Activated CD8-positive, alpha-beta T cell treated with anti-CD3 and anti-CD28 coated beads, Interleukin-2, amount 10 ng/mL, durations not matched to agents 7 days and 5 days (primary cell): ENCODE measurements at regions not wholly inside any gene's neighbourhood (a gene's known extent, or its start where the extent isn't known, plus 50 kb on each side); places are given as distances from the start of the nearest gene placed in this dataset.
A peak's percentile ranks its signal among the peaks of the same experiment; 100 is the strongest.
"Not testable (repeated sequence)": the region's sequence is repeated elsewhere in the genome, so short reads cannot be mapped to it uniquely, and the experiment has no call there.

Source experiments
- ATAC-seq: fragments of 150-1000 bp; cut with Tn5 transposase; one replicate; pipeline ENCODE4 v1.10.0; 2021; ENCODE audit warnings: moderate library complexity
- CTCF ChIA-PET: fragments of 350-600 bp; sonication (Branson Sonifier 250); formaldehyde crosslinking; loops from one replicate; lab custom pipeline; 2021; ENCODE audit warnings: antibody characterized with exemption; lab: Charles Lee
- POLR2A ChIA-PET: fragments of 350-600 bp; sonication (Branson Sonifier 250); formaldehyde crosslinking; loops from one replicate; lab custom pipeline; 2021; ENCODE audit warnings: antibody characterized with exemption; lab: Charles Lee
- DNase-seq: peaks from one replicate; pipeline ENCODE4 v3.0.0-alpha.2; 2020
- H3K27ac Mint-ChIP-seq: one replicate; pipeline ENCODE4 v1.8.0; 2021; ENCODE audit warnings: mild to moderate bottlenecking, mixed read lengths
- H3K27me3 Mint-ChIP-seq: one replicate; pipeline ENCODE4 v1.8.0; 2021; ENCODE audit warnings: low read depth, mixed read lengths
- H3K36me3 Mint-ChIP-seq: one replicate; pipeline ENCODE4 v1.8.0; 2021; ENCODE audit warnings: low read depth, mixed read lengths
- H3K4me1 Mint-ChIP-seq: one replicate; pipeline ENCODE4 v1.8.0; 2021; ENCODE audit warnings: low read depth, mixed read lengths
- H3K4me3 Mint-ChIP-seq: one replicate; pipeline ENCODE4 v1.8.0; 2021; ENCODE audit warnings: mild to moderate bottlenecking, mixed read lengths
- H3K9me3 Mint-ChIP-seq: one replicate; pipeline ENCODE4 v1.8.0; 2022; ENCODE audit warnings: mixed read lengths; ENCODE audit not compliant: insufficient read depth

DNA sequence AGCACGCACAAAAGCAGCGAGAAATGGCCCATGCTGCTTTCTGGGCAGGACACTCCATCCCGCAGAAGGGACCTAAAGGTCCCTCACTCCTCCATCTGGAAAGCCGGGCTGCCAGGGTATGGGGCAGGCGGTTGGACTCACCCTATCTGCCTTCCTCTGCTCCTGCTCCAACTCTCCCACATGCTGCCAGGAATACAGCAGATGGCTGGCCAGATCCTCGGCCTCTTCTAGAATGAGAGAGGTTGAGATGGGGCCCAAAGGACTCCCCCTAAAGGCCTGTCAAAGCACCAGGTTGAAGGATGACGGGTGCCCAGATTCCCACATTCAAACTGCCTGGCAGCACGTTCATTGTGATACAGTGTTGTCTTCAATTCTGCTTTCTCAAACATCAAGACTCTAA is 85.1 kb upstream of the C2CD4B start:
- Mint-ChIP-seq H3K4me3 (no peak overlapping the region), H3K27ac (no peak overlapping the region), H3K9me3 (no peaks in the 10 kb centered on the region), H3K27me3 (peaks cover 2% of the 10 kb centered on the region), H3K4me1 (no peaks in the 10 kb centered on the region), H3K36me3 (no peaks in the 10 kb centered on the region)
- CTCF ChIA-PET: no interaction called here
- ATAC-seq: no peak
- POLR2A ChIA-PET: no interaction called here
- DNase-seq: no peak

DNA sequence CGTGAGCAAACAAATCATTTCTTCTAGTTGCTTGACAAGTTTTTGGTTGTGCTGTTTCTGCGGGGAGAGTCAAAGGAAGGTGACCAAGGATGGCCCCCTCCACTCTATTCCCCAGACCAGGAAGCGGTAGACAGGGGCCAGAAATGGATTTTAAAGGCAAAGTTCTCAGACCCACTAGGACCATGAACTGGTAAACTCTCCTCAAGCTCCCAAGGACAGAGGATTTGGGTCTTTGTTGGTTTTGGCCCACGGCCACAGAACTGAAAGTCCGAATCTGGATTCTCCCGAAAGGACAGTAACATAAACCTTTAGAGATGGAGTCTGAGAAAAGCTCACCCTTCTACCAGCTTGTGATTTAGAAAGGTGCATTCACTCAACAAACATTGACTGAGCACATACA is 85.9 kb upstream of the C2CD4B start:
- no peaks in the 10 kb centered on the region for H3K36me3 Mint-ChIP-seq
- ChIA-PET CTCF (no interaction called here), POLR2A (interaction anchor here (0.6 kb wide), 1 partner anchor 174 kb away, joined by 4 read pairs; no protein-coding TSS in a partner anchor)
- H3K4me3 Mint-ChIP-seq: no peak overlapping the region
- H3K9me3 Mint-ChIP-seq: no peaks in the 10 kb centered on the region
- H3K4me1 Mint-ChIP-seq: no peaks in the 10 kb centered on the region
- H3K27me3 Mint-ChIP-seq: peaks cover 2% of the 10 kb centered on the region
- ATAC-seq (no peak), DNase-seq (no peak)
- no peak overlapping the region for H3K27ac Mint-ChIP-seq

DNA sequence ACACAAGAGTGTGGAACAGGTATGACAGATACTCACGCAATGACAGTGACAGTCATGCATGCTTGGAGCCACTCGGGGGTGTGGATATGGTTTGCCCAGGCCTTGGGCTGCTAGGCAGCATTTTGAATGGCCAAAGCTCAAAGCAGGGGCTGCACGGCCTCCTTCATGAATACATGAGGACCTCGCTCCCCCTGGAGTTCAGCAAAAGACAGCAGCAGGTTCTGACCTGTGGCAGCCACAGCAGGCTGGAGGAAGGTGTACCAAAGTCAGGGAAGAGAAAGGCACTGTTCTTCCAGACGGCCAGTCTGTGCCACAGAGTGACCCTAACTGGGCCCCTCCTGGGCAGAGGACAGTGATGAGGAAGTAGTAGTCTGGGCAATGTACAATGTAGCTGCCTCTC is 88.2 kb upstream of the C2CD4B start:
- no peak for ATAC-seq
- CTCF ChIA-PET: interaction anchor here (0.6 to 2.5 kb wide), 14 partner anchors 8 to 1513 kb away, joined by 3 to 11 read pairs (median 4); no protein-coding TSS in a partner anchor
- Mint-ChIP-seq H3K4me1 (no peaks in the 10 kb centered on the region), H3K9me3 (no peaks in the 10 kb centered on the region), H3K4me3 (no peak overlapping the region), H3K27me3 (peaks cover 2% of the 10 kb centered on the region), H3K36me3 (no peaks in the 10 kb centered on the region), H3K27ac (no peak overlapping the region)
- DNase-seq: no peak
- POLR2A ChIA-PET: no interaction called here

DNA sequence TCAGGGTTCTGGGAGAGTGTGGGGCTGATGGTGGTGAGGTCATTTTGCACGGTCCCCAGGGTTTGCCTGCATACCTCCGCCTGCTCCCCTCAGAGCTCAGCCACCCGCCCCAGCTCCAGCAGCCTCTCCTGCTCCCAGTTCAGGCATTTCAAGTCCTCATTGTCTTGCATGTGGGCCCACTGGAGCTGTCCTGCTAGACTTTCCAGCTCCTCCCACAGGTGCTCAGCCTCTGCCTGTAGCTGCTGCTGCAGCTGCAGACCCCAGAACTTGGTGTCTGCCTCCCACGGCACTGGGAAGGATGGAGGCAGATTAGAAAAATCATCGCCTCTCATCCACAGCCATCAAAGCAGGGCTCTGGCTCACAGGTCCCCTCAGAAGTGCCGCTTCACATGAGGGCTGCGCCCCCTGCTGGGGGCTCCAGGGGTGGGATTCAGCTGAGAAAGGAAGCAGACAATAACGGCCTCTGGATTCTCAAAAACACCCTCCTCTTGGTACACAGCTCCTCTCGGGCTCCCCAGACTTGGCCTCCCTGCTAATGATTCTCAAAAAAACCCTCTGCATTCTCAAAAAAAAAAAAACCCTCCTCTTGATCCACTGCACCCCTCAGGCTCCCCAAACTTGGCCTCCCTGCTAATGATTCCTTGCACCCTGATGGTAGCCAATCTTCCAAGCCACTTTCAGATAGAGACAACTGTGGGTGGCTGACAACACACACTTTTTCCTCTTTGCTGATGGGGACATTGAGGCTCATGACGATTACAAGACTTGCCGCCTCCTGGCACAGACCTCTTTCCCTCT is 89.3 kb upstream of the C2CD4B start:
- ChIA-PET CTCF (interaction anchor here (0.6 to 2.5 kb wide), 25 partner anchors 9 to 1512 kb away, joined by 3 to 11 read pairs (median 4); partner anchors contain the start of gene VPS13C), POLR2A (no interaction called here)
- H3K27me3 Mint-ChIP-seq: peaks cover 2% of the 10 kb centered on the region
- H3K27ac Mint-ChIP-seq: no peak overlapping the region
- H3K4me3 Mint-ChIP-seq: no peak overlapping the region
- no peaks in the 10 kb centered on the region for H3K4me1 Mint-ChIP-seq
- DNase-seq: peak; percentile 72
- no peaks in the 10 kb centered on the region for H3K36me3 Mint-ChIP-seq
- peak; percentile 69 for ATAC-seq
- no peaks in the 10 kb centered on the region for H3K9me3 Mint-ChIP-seq

DNA sequence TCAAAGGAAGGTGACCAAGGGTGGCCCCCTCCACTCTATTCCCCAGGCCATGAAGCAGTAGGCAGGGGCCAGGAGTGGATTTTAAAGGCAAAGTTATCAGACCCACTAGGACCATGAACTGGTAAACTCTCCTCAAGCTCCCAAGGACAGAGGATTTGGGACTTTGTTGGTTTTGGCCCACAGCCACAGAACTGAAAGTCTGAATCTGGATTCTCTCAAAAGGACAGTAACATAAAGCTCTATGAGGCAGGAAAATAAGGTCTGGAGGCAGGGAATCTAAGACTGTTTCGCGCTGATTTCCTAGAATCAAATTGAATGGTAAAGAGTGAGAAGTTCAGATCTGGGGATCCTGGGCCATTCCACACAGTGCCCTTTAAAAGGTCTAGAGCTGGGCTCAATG is 91.3 kb upstream of the C2CD4B start:
- H3K36me3 Mint-ChIP-seq: not testable (repeated sequence)

DNA sequence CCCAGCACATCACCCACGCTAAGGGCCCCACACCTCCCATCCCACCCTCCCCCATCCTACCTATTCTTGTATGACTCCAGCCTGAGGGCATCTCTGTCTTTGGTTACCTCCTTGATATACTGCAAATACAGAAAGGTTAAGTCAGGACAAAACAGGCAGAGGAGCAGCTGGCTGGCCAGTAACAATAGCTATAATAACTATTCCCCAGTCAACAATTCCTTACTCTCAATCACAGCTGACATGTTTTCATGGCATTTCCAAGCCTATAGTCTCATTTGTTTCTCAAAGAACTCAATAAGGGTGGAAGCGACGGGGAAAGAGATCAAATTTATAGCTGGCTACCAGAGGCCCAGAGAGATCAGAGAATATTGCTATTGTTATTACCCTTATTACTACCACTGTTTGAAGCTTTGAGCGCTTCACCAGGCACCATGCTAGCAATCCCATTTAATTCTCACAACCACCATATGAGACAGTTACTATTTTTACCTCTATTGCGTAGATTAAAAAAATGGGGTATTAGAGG is 93.0 kb upstream of the C2CD4B start:
- H3K27ac Mint-ChIP-seq: no peak overlapping the region

More for the DNA sequence above, 91.3 kb upstream of the C2CD4B start:
- CTCF ChIA-PET: interaction anchor here (0.6 kb wide), 1 partner anchor 50 kb away, joined by 3 read pairs; no protein-coding TSS in a partner anchor
- H3K27ac Mint-ChIP-seq, H3K4me3 Mint-ChIP-seq, ATAC-seq, H3K9me3 Mint-ChIP-seq, H3K4me1 Mint-ChIP-seq, H3K27me3 Mint-ChIP-seq, POLR2A ChIA-PET, DNase-seq: not testable (repeated sequence)

DNA sequence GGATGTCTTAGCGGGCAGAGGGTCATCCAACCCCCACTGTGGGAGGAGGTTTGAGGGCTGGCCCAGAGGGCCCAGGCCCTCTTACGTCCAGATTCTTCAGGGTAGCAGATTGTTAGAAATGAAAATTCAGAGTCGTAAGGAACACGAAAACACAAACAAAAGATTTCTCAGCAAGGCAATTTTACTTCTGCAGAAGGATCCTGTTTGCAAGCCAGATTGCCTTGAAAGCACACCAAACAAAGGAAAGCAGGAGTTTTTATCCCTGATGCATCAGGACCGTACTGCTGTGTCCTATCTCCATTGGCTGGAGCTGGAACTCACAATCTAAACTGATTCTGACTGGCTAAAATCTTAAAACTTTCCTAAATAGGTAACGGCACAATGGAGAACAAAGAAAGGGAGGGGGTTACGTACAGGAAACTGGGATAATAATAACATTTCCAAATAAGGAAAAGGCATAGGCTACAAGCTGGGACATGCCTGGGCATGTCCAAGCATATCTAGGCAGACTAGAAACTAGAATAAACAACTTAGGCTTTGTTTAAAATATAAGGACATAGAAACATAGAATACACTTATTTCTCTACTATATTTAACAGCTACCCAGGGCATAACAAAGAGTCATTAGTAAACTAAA is 97.3 kb upstream of the C2CD4B start:
- Mint-ChIP-seq H3K27me3 (no peaks in the 10 kb centered on the region), H3K36me3 (peaks cover 2% of the 10 kb centered on the region), H3K27ac (no peak overlapping the region), H3K4me3 (no peak overlapping the region), H3K9me3 (peaks cover 17% of the 10 kb centered on the region), H3K4me1 (no peaks in the 10 kb centered on the region)
- CTCF ChIA-PET: no interaction called here
- POLR2A ChIA-PET: no interaction called here
- DNase-seq (no peak), ATAC-seq (no peak)

More for the DNA sequence above, 93.0 kb upstream of the C2CD4B start:
- ChIA-PET POLR2A (no interaction called here), CTCF (no interaction called here)
- H3K9me3 Mint-ChIP-seq: peaks cover 16% of the 10 kb centered on the region
- DNase-seq: no peak
- H3K27me3 Mint-ChIP-seq: no peaks in the 10 kb centered on the region
- H3K4me1 Mint-ChIP-seq: no peaks in the 10 kb centered on the region
- no peak for ATAC-seq
- no peak overlapping the region for H3K4me3 Mint-ChIP-seq
- H3K36me3 Mint-ChIP-seq: peaks cover 2% of the 10 kb centered on the region

DNA sequence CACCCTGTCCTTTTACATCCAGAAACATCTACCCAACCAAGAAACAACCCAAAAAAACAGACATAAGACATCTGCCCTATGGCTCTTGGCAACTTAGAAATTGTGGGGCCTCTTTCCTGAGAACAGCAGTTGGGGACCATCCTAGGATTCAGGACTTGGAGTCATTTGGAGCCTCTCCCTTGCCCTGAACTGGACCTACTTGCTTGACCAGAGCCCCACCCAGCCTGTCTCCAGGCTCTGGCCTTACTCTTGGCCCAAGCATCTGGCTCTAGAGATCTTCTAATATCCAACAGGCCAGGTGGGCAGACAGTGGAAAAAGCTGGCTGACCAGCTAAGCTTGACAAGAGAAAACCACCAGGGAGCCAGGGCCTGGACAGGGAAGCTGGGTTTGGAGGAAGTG is 99.1 kb upstream of the C2CD4B start:
- Mint-ChIP-seq H3K9me3 (peaks cover 26% of the 10 kb centered on the region), H3K27ac (no peak overlapping the region), H3K4me3 (no peak overlapping the region), H3K4me1 (no peaks in the 10 kb centered on the region), H3K36me3 (peaks cover 2% of the 10 kb centered on the region), H3K27me3 (no peaks in the 10 kb centered on the region)
- DNase-seq: no peak
- no peak for ATAC-seq
- ChIA-PET POLR2A (no interaction called here), CTCF (no interaction called here)

DNA sequence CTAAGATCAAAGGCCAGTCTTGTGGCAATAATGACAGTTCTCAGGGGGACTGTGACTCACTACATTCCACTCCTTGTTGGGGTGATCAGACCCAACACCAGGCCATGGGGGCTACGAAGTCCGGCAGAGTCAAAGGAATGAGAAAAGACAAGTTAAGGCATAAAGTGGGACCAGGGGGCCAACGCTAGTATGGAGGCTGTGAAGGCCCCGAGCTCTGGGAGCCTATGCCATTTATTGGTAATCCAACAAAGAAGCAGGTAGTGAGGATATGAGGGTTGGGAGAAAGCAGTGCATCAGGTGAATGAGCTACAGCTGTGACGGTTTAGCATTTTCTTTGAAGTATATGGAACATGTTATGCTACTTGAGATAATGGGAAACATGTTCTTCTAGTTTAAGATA is 104.4 kb upstream of the C2CD4B start:
- Mint-ChIP-seq H3K4me3 (no peak overlapping the region), H3K27me3 (no peaks in the 10 kb centered on the region), H3K36me3 (no peaks in the 10 kb centered on the region), H3K4me1 (no peaks in the 10 kb centered on the region), H3K27ac (no peak overlapping the region), H3K9me3 (peaks cover 19% of the 10 kb centered on the region)
- POLR2A ChIA-PET: no interaction called here
- DNase-seq (no peak), ATAC-seq (no peak)
- CTCF ChIA-PET: no interaction called here

DNA sequence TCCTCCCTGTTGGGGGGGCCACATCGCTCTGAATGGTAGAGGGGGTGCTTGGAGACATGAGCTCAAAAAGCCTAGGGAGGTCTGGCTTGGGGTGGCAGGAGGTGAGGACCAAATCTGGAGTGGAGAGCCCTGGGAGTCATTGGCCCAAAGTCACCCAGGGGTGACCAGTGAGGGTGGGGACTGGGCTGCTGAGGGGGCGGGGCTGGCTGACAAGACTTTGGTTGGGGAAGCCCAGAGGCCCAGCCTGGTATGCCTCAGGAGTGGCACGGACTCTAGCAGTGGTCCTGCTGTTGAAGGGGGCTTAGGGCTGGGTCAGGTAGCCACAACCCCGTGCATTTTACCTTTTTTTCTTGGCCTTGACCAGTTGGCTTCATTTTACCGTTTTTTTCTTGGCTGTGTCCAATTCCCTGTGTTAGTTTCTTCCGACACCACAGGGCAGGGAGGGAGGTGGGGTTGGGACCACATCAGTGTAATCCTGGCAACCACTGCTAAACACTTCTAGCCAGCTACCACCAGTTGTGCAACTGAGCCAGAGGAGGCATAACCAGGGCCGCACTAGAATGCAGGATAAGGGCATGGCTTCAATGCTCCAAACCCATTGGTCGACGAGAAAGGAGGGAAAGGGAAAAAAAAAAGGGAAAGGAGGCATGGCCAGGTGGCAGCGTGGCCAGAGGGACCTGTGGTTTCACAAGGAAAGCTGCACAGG is 105.3 kb upstream of the C2CD4B start:
- peaks cover 19% of the 10 kb centered on the region for H3K9me3 Mint-ChIP-seq

DNA sequence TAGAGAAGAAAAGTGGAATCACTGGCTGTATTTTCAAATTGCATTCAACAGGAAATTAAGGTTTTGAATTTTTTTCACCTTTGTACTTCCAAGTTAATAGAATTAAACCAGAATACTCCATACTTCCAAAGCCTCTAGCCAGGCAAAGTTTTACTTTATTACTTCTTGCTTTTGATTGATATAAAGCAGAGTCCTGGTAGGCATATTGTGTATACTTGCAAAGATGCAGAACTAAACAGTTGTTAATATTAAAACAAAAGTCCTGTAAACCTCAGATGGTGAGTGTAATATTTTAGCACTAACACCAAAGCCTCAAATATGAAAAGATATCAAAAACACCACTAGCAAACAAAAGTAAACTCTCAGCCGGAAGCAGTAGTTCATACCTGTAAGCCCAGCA is 107.2 kb upstream of the C2CD4B start:
- ChIA-PET POLR2A (no interaction called here), CTCF (no interaction called here)
- Mint-ChIP-seq H3K27me3 (peaks cover 9% of the 10 kb centered on the region), H3K36me3 (no peaks in the 10 kb centered on the region), H3K4me3 (no peak overlapping the region), H3K27ac (no peak overlapping the region), H3K4me1 (no peaks in the 10 kb centered on the region), H3K9me3 (peaks cover 19% of the 10 kb centered on the region)
- DNase-seq (no peak), ATAC-seq (no peak)

More for the DNA sequence above, 105.3 kb upstream of the C2CD4B start:
- ATAC-seq: no peak
- Mint-ChIP-seq H3K27me3 (peaks cover 2% of the 10 kb centered on the region), H3K4me1 (no peaks in the 10 kb centered on the region), H3K36me3 (no peaks in the 10 kb centered on the region), H3K4me3 (no peak overlapping the region), H3K27ac (no peak overlapping the region)
- POLR2A ChIA-PET: no interaction called here
- DNase-seq: no peak
- CTCF ChIA-PET: no interaction called here
